ENCODE measurements at regions not wholly inside any gene's neighbourhood (a gene's known extent, or its start where the extent isn't known, plus 50 kb on each side); places are given as distances from the start of the nearest gene placed in this dataset.

DNA sequence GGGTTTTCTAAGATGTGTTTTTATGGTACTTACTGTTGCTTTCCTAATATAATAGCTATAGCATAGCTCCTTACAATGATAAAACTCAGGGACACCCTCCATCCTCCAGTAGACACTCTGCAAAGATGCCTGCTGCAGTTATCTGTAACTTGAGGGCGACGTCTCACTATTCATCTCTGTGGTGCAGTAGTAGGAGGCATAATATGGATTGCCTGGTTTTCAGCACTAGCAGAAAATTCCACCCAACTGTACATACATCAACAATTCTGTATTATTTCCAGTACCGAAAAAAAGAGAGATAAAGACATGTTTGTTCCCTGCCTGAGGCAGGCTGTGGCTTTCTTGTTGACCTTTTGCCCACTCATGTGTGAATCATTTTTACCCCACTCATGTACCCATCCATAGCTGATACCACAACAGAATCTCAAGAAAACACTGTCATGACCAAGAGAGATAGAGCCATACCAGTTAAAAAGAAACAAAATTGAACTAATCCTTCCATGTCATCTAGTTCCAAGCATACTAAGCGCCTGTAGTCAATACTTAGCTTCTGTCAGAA, 220.1 kb downstream of the RAB28 start:
- TF ChIP-seq POLR2A (IDR thresholded peaks at IDR 0.05), result no peak
- TF ChIP-seq, protein P1, sequence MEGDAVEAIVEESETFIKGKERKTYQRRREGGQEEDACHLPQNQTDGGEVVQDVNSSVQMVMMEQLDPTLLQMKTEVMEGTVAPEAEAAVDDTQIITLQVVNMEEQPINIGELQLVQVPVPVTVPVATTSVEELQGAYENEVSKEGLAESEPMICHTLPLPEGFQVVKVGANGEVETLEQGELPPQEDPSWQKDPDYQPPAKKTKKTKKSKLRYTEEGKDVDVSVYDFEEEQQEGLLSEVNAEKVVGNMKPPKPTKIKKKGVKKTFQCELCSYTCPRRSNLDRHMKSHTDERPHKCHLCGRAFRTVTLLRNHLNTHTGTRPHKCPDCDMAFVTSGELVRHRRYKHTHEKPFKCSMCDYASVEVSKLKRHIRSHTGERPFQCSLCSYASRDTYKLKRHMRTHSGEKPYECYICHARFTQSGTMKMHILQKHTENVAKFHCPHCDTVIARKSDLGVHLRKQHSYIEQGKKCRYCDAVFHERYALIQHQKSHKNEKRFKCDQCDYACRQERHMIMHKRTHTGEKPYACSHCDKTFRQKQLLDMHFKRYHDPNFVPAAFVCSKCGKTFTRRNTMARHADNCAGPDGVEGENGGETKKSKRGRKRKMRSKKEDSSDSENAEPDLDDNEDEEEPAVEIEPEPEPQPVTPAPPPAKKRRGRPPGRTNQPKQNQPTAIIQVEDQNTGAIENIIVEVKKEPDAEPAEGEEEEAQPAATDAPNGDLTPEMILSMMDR (IDR thresholded peaks at IDR 0.05), result no peak
- TF ChIP-seq POLR2AphosphoS5 (IDR thresholded peaks at IDR 0.05), result no peak
